HPDE6-E6E7 (cell line): ENCODE measurements at regions not wholly inside any gene's neighbourhood (a gene's known extent, or its start where the extent isn't known, plus 50 kb on each side); places are given as distances from the start of the nearest gene placed in this dataset.
A peak's percentile ranks its signal among the peaks of the same experiment; 100 is the strongest.

ENCODE experiments used
- DNase-seq: peaks from one replicate; pipeline ENCODE4 v3.0.0; 2011; ENCODE audit warnings: missing footprints; ENCODE audit errors: extremely low spot score

DNA sequence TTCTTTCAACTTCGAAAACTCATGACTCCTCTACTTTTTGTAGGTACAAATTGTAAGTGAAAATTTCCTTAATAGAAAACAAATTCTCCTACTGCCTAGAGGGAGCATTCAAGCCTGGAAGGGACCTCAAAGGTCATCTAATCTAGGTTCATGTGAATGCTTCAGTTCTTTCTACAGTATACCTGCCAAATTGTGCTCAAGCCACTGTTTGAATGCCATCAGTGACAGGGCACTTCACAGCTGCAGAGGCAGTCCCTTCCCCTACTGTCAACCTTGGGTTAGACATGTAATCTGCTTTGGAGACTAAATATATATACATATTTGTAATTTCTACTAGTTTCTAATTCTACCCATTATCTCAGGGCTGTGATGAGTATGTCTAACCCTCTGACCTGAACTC, 681.3 kb upstream of the CDH2 start:
- no peak for DNase-seq

DNA sequence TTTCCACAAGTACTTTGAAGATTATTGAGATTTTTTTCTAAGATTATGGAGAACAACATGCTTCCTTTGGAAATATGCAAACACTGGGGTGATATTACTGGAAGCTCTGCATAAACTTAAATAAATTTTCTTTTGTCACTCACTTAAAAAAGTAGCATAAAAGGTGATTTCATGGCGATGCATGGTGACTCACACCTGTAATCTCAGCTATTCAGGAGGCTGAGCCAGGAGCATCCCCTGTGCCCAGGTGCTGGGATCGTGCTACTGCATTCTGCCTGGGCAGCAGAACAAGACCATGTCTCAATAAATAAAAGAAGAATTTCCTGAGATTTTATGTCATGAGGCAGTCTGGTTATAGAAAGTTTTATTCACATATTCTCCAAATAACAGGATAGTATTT, 679.1 kb upstream of the CDH2 start:
- no peak for DNase-seq

DNA sequence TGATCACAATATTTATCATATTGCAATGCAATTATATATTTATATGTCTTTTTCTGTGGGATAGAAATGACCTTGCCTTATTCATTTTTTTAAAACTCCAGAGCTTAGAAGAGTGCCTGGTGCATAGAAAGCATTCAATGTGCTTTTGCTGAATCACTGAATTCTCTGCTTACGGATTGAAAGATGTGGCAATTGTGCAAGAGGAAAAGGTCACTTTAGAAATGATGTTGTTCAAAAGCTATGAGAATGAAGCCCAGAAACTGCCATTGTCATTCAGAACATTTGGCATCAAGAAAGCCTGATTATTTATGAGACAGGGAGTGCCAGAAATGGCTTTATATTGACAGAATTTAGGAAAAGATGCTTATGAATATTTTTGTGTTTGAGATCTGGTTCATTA, 678.6 kb upstream of the CDH2 start:
- no peak for DNase-seq

DNA sequence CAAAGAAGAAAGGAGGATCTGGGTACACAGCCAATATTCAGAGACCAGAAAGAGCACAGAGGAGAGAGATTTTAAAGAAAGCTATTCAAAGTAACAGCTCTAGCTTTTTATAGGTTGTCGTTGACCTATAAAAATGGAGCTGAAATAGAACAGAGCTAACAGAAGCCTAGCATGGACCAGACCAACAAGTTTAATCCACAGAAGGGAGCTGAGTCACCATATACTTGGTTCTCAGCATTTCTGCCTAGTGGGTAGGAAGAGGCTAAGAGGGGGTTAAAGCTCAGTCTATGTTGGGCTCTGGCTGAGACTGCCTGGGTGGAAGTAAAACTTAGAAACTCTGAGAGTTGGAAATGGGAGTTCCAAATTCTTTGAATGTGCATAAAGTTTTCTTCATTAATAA, 678.0 kb upstream of the CDH2 start:
- DNase-seq, result no peak

DNA sequence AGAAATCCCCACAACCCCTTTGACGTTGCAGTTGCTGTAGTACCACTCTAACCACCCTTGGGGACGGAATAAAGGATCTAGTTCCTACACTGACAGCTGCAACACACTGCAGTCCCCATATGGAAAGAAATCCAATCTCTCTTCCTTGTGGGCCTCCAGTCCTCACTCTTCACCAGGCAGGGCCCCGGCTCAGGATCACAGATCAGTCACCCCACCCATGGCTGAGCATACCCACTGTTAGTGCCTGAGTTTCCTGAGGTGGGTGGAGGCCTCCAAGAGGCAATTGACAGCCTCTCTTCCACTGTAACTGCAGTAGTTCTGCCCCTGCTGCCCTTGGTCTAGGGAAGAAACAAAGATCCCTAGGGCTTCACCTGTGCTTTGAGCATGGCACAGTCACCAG, 670.0 kb upstream of the CDH2 start:
- DNase-seq, result no peak

DNA sequence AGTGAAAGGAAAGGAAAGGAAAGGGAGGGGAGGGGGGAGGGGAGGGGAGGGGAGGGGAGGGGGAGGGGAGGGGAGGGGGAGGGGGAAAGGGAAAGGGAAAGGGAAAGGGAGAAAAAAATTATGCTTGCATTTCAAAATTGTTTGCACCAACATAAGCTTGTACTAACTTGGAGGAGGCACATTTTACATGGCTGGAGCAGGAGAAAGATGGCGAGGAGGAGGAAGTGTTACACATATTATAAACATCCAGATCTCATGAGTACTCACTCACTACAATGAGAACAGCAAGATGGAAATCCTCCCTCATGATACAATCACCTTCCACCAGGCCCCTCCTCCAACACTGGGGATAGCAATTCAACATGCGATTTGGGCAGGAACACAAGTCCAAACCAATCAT, 660.2 kb upstream of the CDH2 start:
- no peak for DNase-seq

DNA sequence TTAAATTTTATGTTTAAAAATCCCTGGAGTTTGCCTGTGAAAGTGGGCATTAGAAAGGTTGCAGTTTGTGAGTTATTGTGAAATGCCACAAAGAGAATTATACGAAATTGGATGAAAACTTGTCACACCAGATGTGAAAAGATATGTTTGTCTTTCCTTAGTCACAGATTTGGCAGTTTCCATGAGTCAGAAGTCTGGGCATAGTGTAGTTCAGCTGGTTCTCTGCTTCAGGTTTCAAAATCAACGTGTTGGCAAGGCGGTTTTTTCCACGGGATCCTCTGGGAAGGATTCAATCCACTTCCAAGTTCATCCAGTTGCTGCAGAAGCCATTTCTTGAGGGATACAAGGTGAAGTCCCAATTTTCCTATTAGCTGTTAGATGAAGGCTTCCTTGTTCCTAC, 658.0 kb upstream of the CDH2 start:
- peak; percentile 58 for DNase-seq

DNA sequence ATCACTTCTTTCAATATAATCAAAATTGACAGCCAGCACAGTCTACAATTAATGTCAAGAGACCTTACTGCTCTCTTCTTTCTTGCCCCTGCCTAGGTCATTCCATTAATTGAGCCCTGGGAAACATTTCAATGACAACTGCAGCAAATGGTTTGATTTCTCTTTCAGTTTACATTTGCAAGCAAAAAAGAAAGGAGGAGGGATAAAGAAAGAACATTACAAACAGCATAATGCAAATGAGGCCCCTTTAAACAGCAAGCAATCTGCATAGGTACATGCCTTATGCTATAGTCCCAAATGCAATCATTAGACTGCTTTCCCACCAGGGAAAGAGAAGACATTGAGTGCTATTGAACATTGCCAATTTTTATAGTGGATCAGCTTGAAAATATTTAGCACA, 655.0 kb upstream of the CDH2 start:
- no peak for DNase-seq

DNA sequence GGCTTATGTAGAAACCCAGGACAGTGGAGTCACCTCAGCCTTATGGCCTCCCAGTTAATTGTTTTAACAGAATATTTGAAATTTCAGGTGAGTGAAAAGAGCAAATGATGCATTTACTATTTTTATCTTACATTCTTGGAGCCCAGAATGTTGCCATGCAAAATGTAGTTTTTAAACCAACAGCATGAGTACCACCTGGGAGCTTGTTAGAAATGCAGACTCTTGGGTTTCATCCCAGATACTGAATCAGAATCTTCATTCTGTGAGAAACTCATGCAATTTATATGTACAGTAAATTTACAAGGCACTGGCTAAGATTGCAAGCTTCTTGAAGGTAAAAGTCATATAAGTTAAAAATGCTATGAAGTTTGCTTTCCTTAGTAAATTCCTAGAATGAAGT, 654.5 kb upstream of the CDH2 start:
- DNase-seq, result no peak

DNA sequence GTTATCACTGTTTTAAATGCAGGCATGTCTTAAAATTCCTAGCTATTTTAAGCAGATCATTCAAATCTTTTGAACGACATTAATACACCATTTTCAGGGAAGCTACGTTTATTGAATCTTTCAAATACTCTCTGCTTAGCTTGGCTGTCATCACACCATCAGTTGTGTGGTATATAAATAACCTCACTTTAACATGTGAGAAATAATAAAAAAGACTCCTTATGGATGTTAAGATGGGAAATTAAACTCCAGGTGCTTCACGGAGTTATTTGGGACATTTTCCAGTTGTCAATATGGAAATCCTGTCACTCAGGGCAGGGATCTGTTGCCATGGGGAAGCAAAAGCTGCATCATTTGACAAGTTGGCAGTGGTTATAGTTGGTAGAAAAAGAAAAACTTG, 649.2 kb upstream of the CDH2 start:
- no peak for DNase-seq

DNA sequence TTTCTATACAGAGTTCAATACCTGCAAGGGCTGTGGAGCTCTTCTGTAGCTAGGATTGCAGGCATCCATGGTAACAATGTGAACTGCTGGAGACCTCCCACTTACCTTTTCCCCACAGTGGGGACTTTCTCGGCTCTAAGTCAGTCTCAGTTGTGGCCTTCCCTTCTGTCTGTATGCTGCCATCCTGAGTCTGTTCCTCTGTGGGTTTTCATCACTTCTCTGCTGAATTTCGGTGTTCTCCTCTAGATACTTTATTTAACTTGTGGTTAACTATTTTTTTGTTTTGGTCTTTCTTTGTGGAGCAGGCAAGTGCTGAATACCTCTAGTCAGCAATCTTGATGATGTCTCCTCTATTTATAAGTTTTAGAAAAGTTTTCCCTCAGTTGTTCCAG, 647.2 kb upstream of the CDH2 start:
- DNase-seq, result no peak

DNA sequence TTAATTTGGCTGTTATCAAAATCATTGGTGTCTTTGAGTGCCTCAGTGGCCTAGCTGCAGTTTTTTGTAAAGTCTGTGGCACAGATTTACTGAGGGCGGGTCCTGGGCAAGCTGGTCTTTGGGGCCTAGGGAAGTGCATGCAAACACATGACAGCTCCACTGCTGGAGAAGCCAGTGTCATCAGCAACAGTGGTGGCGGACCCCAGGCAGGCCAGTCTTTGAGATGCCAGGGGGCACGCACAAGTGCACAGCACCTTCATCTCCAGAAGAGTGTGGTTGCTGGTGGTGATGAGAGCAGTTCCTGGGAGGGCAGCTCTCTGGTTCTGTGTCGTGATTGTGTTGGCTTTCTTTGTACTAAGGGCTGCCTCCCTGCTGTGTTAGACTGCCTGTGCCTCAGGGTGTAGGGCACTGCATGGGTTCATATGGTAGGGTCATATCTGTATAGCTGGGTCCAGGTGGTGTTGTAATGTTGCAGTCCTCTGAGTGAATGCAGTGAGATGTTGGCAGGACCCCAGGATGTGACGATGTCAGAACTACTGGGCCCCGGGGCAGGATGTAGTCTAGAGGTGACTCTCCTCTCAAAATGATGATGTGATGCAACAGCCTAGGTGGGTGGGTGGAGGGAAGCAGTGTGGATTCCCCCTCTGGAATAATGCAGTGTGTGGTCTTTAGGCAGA, 646.7 kb upstream of the CDH2 start:
- no peak for DNase-seq

DNA sequence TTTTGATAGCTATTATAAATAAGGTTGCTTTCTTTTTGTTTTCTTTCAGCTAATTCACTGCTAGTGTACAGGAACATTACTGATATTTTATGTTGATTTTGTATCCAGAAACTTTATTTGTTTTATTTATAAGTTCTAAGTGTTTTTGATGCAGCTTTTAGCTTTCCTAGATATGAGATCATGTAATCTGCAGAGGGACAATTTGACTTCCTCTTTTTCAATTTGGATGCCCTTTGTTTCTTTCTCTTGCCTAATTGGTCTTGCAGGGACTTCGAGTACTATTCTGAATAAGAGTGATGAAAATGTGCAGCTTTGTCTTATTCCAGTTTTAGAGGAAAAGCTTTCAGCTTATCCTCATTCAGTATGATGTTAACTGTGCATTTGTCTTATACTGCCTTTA, 643.4 kb upstream of the CDH2 start:
- DNase-seq, result no peak

DNA sequence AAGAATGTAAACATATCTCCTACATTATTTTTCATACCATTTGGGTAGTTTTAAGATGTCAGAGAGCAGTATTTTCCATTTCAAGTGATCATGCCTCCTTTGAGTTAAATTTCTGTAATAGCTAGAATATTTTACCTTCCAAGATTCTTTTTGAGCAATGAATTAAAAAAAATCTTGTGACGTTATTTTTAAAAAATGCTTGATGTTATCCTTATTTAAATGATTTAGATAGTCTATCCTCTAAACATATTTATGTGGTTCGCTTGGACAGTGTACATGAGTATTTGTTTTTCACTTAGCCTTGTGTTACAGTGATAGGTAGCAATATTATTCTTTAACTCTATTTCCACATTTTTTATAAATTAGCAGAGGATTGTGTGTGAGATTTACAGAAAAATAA, 639.2 kb upstream of the CDH2 start:
- no peak for DNase-seq

DNA sequence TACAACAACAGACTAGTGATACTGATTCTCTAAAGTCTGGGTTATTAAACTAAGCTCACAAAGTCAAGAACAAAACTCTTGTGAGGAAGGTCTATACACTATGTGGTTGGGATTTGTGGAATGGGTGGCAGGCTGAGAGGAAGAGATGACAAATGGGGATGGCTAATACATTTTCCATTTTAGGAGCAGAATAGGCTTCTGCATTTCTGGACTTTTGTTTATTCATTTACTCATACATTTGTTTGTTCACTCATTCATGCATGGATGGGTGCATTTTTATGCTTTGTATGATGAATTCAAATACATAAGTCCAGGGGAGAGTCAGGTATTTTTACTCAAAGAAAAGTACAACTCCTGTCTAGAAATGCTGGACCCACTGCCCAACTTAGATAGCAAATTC, 637.4 kb upstream of the CDH2 start:
- DNase-seq, result no peak

DNA sequence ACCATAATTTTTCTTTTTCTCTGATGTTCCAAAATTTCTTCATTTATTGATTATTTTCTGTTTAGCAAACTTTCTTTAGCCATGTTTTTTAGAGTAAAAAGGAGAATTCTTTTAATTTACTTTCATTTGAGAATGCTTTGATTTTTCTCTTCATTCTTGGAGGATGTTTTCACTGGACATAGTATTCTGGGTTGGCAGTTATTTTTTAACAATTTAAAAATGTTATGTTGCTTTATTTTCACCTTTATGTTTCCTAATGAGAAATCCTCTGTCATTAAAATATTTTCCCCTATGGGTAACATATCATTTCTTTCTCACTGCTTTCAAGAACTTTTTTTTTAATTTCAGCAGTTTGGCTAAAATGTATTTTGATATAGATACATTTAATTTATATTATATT, 631.4 kb upstream of the CDH2 start:
- no peak for DNase-seq

DNA sequence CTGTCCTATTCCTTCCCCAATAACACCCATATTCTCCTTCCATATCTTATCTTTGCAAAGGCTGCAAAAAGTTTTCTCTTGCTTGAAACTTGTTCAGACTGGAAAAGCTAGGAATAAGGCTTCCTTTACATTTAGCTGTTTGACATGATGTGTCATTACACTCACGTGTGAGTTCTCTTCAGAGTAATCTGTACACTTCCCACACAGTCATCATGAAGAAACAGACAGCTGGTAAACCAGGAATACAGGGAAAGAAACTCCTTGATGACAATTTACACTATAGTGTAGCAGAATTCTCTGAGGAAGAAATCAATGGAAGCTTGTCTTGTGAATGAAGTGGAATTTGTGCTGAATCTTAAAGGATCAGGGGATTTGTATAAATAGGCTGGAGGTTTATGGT, 628.6 kb upstream of the CDH2 start:
- no peak for DNase-seq

DNA sequence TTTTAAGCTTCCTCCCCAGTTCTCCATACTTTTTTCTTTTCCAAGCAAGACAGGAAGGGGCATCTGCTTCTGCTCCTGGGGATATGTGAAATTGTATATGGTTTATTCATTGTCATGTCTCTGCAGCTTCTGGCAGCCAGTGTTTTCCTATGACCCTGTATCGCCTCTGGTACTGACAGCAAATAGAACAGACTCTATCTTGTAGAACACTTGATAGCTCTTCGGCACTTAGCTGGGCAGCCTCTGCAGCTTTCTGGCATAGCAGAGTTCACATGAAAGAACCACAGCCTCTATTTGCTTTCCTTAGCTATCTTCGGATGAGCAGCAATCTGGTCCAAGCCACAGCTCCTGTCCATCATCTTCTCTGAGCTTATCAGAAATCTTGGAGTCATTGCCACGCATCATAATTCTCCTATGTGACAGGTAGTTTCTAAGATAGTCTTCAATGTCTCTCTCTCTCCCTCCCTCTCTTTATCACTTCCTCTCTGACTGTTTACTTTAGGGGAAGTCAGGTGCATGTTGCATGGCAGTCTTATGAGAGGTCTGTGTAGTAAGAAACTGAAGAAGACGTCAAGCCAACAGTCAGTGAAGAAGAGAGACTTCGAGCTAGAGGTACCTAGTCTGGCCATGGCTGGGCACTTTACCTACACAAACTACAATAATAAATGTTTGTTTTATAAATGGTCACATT, 627.7 kb upstream of the CDH2 start:
- DNase-seq, result no peak

DNA sequence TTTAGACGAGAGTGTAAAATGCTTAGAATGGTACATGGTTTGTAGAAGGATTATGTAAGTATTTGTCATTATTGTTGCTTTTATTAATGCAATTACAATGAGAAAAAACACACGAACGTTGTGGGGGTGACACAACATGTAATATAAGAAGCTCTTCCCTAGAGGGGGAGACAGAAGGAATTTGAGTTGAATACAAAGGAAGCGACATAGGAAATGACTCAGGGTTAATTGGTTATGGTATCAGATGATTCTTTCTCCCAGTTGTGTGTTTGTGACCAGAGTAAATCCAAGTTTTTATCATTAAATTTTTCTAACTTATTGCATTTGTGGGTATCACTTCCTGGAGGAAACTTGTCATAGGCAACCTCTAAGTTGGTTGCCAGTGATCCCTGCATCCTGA, 625.6 kb upstream of the CDH2 start:
- DNase-seq, result no peak

DNA sequence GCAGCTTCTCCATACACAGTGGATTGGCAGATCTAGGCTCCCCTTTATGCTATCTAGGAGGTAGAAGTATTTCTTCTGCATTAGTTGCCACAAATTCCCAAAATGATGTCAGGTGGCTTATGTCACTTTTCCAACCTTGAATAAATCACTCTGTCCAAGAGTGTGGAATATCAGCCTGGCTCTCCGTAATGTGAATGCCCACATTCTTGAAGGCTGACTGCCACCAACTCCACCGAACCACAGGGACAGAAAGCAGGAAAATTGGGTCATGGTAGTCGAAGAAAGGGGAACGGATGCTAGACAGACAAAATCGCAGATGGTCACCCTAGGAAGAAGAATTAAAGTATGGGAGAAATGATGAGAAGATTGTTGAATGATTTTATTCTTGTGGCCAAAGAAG, 624.9 kb upstream of the CDH2 start:
- DNase-seq, result no peak

DNA sequence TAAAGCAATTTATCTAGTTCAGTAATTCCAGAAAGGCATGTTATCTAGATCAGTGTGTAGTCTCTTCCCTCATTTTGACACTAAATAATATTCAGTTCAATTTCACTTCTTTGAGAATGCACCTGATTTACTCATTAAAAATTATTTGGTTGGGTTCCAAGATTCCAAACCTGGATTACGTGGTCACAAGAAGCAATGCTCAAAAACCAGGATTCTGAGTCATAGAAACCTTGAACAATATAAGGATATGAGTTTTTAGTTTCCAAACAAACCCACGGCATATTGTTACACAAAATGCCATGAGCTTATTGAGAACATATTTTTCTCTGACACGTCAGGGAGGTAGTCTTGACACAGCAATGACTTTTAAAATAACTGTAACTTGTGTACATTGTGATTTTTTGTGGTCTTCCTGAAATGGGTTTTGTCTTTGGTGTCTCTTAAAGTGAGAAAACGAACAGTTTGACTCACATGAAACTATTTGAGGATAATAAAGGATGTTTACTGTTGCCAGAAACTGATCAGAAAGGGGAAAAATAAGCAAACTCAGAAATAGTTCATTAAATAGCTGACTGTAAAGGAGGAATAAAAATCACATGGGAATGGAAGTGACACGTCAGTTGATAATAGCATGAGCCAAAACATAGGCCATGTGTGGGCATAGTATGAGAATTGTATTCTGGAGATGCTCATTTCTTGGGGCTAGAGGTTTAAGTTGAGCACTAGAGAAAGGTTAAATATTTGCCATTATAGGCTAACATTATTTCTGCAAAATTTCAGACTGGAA, 617.7 kb upstream of the CDH2 start:
- peak; percentile 22 for DNase-seq

DNA sequence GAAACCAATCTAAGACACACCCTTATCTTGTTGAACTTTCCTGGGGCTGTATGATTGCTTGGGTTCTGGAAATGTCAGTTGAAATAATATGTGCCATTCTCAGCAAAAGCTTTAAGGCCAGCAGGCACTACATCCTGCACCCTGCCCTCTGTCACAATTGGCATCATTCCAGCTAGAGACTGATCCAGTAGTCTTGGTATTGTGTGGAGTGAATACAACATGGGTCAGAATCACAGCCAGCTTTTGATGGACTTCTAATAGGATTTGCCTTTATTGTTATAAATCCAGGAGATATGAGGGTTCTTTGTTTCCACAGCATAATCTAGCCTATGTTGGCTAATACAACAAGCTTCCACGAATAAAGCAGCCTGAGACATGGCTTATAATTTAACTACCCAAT, 617.0 kb upstream of the CDH2 start:
- DNase-seq, result no peak

DNA sequence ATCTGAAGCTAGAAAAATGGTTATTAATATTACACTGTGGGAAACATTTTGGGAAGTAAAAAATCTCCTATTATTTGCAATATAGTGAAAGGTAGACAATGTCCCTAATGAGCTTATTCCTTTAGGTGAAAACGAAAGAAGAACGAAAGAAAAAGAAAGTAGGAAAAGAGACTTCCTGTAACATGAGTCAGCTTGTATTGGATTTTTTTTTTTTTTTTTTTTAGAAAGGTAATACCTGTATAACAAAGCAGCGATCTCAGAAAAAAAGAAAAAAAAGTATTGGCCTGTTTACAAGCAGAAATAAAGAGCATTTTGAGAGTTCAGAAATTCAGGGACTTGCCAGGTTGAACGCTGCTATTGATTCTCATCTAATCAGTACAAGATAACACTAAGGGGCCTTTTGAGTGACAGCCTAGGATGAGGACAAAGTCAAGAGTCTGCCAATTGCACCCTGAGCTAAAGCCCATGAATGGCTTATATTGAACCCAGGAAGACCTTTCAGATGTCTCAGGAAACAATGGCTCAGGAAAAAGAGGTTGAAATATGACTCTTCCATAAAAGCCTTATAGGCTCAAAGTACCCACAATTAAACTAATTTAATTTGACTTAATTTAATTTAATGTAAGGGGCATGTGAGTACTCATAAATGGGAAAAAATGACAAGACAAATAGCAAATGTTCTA, 615.6 kb upstream of the CDH2 start:
- DNase-seq, result no peak
